IPS-NIHi7 (cell line): ENCODE measurements at regions not wholly inside any gene's neighbourhood (a gene's known extent, or its start where the extent isn't known, plus 50 kb on each side); places are given as distances from the start of the nearest gene placed in this dataset.

Experiments used
- DNase-seq: peaks from one replicate; pipeline ENCODE4 v3.0.0; 2012; ENCODE audit warnings: mixed read lengths; ENCODE audit errors: extremely low spot score

DNA sequence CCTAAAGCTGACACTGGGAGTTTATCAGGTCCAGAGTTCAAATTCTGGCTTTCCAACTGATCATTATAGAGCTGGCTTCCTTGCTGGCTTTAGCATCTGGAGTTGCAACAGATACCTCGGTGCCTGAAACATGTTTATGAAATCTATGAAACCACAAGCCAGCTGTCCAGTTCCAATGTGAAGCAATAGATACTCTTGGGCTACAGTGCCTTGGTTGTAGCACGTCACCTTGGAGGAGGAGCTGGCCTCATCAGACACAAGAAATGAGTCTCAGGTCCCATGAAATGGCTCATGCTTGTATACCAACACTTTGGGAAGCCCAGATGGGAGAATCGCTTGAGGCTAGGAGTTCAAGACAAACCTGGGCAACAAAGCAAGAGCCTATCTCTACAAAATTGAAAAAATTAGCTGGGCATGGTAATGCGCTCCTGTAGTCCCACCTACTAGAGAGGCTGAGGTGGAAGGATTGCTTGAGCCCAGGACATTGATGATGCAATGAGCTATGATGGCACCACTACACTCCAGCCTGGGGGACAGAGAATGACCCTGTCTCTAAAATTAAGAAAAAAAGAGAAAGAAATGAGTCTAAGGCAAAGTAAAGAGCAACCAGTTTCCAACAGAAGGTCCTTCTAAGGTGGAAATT, 132.5 kb upstream of the ZNF648 start:
- DNase-seq: no peak

DNA sequence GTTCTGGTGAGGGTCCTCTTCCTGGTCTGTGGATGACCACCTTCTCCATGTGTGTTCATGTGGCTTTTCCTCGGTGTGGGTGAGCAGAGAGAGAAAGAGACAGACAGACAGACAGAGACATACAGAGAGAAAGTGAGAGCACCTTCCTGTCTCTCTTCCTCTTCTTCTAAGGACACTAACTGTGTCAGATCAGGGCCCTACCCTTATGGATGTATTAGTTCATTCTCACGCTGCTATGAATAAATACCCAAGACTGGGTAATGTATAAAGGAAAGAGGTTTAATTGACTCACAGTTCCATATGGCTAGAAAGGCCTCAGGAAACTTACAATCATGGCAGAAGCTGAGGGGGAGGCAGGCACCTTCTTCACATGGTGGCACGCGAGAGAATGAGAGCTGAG, 131.5 kb upstream of the ZNF648 start:
- no peak for DNase-seq

DNA sequence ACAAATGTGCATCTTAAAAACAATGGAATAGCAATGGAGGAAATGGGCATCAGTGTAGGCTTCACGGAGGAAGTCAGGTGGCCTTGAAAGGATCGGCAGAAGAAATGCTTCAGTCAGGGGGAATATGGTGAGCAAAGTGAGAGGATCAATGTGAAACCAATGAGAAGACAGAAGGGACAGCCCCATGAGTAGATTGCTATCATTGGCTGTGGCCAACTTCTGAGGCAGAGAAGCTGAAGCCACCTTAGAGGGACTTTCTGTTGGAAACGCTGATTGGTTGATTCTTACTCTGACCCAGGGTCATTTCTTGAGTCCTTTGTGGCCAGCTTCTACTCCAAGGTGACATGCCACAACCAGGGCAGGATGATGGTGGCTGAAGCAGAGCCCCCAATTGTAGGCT, 130.7 kb upstream of the ZNF648 start:
- no peak for DNase-seq

DNA sequence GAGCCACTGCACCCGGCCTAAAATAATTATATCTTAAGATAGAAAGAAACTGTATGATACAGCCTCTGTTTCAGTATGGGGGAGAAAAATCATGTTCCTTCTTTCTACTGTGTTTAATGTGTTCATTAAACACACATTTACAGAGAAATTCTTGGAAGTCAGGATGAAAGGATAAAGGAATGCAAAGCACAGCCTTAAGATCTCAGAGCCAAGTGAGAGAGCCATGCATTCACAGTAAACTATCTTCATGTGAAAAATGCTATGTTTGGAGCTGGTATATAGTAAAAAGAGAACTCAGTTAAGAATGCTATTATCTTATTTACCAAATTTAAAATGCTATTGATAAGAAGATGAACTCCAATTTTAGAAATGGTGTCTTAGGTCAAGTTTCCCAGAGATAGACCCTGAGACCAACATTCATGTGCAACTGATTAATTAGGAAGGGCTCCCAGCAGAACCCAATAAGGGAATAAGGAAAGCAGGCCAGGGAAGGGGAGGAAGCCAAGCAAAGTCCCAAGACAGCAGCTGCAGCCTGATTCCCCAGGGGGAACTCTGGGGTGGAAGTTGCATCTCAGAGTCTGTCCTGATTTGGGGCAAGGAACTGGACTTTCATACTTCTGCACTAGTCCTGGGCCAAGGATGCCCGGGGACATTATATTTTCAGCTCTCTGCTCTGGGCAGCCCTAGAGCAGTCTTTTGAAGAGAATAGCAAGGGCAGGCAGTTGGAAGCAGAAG, 130.0 kb upstream of the ZNF648 start:
- DNase-seq: no peak

DNA sequence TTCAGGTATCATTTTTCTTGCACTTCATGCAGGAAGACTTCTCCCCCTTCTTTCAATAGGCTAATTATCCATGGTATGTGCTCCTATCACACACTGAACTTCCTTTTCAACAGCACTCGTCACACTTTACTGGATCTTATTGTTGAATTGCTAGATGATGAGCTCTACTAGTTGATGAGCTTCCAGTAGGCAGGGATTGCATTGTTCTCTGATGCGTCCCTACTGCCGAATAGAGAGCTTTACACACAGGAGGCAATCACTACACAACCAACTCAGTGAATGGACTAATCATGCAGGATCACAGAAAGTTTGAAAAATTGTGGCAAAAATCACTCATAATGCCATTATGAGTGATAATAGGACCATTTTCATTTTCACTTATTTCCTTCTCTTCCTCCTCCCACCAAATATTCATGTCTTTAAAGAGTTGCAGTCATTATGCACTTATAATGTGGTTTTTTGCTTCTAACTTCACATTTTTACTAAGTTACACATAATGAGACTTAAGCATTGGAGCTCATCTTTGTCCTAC, 128.1 kb upstream of the ZNF648 start:
- no peak for DNase-seq

DNA sequence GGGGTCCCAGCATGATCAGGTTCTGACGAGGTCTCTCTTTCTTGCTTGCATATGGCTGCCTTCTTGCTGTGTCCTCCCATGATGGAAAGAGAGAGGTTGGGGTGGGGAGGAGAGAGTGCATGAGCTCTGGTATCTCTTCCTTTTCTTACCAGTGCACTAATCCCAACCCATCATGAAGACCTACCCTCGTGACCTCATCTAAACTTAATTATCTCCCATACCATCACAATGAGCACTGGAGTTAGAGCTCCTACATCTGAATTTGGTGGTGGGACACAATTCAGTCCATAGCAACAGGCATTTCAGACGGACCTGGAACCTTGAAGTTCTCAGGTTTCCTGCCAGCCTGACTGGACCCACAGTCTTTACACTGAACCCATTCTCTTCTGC, 125.2 kb upstream of the ZNF648 start:
- no peak for DNase-seq

DNA sequence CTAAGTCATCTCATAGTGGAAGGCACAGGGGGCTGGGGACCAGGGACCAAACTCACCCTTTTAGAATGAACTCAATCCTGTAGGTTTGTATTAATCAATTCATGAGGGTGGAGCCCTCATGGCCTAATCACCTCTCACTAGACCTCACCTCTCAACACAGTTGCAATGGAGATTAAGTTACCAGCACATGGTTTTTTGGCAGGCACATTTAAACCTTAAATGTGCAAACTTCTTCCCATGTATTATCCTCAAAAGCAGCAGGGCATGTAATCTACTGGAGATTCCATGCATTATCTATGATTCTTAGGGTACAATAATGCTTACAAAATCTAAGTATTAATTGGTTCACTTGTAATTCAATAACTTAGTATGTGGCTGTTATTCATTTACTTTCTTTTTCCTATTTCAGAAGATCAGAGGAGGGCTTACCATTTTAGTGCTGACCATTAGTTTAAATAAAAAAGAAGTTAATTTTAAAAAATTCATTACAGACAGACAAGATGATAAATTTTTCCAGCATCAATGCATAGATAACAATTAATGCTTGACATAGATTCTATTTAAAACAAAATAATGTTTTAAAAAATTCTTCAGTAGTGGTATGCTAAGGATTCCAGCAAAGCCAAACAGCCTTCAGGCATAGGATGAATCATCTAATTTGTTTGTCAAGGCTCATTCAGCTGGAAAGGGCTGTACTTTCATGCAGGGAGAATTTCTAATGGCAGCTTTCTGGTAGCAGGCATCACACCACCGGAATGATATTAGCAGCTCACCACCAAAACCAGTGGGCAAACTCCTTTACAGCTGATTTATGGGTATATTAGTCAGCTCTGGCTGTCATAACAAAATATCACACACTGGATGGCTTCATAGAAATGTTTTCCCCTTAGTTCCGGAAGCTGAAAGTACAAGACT, 124.6 kb upstream of the ZNF648 start:
- no peak for DNase-seq

DNA sequence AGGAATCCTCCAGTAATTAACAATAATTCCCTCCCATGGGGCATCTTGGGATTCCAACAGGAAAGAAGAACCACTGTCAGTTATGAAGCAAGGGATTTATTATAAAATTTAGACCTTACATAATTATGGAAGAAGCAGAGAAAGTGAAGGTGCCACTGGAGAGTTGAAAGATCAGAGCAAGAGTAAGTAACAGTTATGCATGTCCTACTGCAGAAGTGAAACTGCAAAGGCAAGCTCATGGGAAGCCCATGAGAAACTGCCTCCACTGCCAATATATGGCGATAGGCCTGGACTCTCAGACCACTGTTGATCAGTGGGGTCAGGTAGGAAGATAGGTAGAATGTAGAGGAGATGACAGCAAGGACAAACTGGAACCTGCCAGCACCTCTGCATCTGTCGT, 123.6 kb upstream of the ZNF648 start:
- DNase-seq: no peak

DNA sequence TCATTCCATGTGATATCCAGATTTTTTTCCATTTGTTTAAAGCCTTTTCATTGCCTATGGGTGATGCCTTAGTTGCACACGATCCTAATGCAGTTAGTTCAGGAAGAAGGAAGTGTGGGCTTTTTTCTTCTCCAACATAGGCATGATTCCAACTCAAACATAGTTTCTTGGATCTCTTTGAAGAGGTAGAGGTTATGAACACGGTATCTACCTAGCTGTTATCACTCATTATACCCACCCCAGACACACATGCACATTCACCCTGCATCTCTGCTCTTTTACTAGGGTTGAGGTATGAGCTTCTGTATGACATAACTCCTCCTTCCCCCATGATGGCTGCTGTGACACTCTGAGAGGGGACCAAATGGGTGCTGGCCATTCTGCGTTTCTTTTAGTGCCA, 122.1 kb upstream of the ZNF648 start:
- DNase-seq: no peak

DNA sequence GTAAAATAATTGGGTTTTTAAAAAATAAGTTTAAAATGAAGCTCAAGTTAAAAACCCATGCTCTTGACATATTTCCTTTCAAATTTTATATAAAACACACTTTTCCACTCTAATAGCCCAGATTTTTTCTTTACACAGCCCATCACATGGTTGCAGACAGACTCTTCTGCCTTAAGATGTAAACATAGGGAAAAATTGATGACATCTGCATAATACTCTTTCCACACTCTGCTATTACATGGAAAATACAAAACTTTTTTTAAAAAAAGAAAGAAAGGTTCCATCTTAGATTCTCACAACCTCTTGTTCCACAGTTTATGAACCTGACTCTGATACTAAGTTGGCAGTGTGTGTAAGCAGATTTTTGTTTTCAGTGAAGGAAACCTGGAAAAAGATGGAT, 120.8 kb upstream of the ZNF648 start:
- DNase-seq: no peak

DNA sequence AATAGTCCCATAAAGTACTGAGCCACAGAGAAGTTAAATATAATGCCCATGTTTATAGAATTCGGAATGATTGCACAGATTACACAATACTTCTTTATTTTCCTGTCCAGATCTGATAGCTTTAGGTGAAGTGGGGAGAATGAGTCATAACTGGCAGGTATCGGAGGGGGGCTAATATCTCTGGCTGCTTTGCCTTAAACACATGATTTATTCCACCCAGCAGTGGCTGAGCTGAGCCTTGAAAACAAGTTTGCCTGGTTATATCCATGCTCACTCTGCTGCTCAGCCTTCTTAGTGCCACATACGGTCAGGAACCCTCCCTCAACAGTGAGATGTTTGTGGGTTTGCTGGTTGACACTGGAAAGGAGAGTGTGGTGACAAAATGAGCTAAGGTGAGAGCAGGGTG, 119.7 kb upstream of the ZNF648 start:
- no peak for DNase-seq

DNA sequence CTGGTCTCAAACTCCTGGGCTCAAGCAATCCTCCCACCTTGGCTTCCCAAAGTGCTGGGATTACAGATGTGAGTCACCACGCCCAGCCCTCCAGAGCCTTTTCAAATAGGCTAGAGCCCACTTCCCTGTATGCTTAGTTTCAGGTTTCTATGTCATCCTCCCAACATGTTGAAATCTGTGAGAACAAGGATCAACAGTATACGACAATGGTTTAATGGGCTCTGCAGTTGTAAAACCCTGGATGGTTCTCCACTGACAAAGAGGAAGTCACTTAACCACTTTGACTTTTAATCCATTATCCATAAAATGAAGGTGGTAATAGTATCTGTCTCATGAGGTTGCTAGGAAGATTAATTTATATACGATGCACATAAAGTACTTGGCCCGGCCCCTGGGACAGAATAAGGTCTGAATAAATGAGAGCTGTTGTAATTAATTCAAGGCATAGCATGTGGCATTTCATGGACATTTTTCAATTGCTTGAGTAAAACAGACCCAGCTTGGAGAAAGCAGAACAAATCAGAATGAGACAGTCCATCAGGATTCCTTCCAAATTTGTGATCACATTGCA, 113.9 kb upstream of the ZNF648 start:
- no peak for DNase-seq

DNA sequence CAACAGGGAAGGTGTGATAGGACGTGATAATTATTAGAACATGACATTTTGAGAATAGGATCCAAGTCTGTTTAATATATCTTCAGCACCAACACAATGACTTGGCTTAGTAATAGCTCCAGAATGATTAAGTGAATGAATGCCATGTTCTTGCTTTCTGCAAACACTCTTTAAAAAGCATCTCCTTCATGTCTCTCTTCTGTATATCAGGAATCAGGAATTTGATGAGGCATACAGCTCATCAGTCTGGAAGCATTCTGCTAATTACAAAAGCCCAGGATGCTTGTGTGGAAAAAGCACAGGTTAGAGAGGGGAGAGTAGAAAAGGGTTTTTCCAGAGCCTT, 113.0 kb upstream of the ZNF648 start:
- no peak for DNase-seq

DNA sequence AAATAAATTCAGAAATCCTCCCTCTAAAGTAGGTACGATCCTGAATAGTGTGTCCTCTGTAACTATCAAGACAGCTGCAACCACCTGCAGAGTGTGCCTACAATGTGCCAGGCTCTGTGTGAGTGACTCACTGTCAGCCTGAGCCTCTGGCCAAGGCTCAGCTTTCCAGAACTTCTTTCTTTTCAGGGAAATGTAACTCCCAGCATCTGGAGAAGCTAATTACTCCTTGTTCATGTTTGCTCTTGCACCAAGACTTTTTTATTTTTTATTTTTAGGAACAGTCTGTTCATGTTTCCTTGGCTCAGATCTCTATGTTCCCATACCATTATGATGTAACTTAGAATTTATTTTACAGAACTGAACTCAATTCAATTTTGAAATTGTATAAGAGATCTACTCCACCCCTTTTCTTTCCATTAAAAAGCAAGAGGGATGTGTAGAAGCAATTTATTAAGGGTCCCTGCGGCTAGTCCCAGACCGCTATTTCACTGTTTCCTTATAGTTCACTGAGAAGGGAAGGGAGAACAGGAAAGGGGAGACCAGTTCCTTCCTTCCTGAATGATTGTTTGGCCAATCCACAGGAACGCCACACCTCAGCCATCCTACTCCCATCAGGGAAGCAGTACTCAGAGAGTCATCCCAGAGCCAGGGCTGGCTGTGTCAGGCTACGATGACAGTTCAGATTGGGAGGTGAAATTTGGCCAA, 112.4 kb upstream of the ZNF648 start:
- no peak for DNase-seq

DNA sequence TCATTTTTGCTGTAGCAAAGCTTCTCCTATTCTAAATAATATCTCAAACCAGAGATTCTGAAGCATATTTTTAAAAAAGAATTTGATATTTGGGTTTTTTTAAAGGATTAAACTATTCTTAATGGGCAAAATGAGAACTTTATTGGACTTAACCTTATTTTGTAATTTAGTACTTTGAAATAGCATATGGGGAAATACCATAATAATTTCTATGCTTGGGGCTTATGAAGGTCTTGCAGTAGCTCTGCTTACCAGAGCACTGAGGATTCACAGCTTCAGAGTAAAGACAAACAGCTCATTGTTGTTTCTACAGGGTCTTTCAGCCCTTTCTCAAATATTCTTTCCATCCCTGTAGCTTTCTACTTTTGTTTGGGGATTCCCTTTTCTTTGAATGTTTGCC, 111.2 kb upstream of the ZNF648 start:
- no peak for DNase-seq

DNA sequence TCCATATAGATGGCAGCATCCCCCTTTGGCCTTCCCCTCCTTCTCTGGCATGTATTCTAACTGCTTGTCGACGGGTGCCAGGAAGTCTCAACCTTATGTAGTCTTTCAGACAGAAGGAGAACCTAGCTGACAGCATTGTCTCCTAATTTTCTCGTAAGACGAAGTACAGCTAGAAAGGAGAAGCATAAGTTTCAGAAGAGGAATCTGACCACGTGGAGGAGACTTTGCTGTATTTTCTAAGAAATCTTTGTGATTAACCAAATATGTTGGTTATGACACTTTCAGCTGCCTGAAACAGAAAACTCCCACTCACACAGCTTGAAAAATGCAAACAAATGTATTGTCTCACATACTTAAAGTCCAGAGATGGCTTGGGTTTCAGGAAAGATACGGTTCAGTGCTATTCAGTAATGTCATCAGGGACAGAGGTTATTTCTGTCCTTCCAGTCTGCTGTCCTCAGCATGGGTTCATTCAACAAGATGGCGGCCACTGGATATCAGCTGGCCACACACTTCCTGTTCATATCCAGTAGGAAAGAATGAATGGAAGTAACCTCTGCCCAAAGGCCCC, 109.5 kb upstream of the ZNF648 start:
- no peak for DNase-seq

DNA sequence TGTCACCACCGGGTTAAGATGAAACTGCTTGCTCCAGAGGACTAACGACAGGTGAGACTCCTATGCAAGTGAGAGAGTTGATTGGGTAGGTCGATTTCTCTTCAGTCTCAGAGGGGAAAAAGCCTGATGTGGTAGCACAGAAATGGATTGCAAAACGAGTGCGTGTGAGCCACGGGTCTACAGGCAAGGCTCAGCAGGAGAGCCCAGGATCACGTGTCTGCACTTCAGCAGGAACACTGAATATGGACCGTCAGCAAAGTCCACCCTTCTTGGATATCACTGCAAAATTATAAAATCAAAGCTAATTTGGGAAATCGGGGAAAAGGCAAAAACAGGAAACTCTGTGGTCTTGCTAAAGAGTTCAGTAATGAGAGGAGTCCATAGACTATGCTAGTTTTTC, 107.7 kb upstream of the ZNF648 start:
- DNase-seq: no peak

DNA sequence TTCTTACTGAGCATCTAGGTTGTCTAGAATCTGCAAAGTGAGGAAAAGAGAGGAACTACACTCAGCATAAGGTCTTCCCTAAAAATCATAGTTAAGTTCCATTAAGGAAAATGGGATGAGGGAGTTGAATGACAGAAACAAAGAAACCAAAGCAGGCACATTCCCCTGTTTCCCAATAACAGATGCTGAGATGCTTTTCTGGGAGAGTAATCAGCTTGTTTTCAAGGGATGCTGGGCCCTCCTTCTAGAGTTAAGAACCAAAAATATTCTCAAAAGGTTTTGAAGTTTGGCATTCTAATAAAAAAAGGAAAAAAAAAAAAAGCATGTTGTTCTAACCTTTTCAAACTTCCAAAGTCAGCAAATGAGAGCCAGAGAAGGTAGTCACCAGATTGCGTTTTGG, 105.2 kb upstream of the ZNF648 start:
- no peak for DNase-seq

DNA sequence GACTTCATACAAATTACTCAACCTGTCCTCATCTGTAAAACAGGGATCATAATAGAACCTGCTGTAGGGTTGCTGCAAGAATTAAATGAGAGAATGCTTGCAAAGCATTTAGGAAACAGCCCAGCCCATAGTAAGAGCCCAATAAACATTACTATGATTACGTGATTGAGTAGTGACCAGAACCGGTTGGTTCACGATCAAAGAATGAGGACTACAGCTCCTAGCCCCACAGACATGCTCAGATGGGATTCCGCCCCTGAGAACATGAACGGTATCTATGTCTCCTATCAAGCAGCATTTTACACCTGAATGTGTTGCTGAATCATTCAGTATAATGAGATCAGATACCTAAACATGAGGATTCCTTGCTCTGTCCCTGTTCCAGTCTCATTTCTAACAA, 104.8 kb upstream of the ZNF648 start:
- DNase-seq: no peak

DNA sequence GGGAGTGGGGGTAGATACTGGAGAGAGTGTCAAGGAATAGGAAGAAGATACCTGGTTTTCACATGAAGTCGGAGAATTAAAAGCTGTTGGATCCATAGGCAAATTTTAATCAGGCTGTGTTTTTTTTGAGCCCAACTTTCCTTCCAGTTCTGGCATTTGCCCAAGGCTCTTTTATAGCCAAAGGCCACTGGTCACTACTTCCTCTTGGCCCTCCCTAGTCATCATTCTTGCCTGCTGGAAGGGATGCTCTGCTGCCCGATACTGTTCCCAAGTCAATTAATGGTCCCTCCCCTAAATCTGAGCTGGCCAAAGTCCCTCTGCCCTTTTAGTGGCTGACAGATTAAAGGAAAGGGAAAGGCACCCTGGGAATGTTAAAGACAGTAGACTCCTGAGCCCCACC, 102.8 kb upstream of the ZNF648 start:
- no peak for DNase-seq

DNA sequence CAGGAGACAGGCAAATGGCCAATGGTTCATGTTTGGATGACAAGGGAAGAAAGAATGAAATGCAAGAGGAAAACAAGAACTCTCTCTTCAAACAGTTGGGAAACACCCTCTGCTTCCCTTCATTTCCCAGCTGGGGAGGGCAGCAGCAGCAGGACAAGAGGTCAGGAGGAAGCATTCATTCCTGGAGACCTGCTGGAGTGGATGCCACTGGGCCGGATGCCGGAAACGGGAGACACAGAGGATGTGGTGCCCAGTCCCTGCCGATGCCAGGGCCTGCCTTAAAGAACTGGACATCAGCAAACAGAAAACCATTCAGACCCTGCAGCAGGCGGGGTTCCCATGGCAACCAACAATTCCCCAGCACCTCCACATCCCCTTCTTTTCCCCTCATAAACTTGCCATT, 102.3 kb upstream of the ZNF648 start:
- no peak for DNase-seq
